ENCODE measurements at regions not wholly inside any gene's neighbourhood (a gene's known extent, or its start where the extent isn't known, plus 50 kb on each side); places are given as distances from the start of the nearest gene placed in this dataset.

DNA sequence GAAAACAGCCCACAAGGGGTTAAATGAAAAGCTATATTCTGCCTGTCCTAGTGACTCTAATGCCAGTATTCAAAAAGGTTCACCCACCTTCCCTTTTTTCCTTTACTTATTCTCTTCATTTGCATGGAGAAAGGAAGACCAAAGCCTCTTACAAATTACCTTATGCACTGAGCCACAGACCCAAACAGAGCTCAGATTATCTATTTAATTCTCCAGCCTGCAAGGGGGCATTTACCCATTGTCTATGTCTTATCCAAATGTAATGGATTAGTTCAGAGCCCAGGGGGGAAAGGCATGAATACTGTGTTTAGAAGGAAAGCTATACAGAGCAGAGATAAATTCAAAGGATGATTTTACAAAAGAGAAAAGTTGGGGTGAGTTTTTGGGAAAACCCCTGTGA lies 388.5 kb downstream of the OMA1 start:
- POLR2A ChIA-PET: no interaction called here
- CTCF ChIA-PET (ENCODE audit: low intra/inter-chr PET ratio): no interaction called here
- ATAC-seq (no peak), FAIRE-seq (no peak), DNase-seq (ENCODE audit: extremely low read depth in 1 of 4, low spot score in 3 of 4) (no peak)
- Histone ChIP-seq H3K4me1 (replicated peaks in 1 of 2; ENCODE audit: control insufficient read depth in 2 of 2, insufficient read depth in 2 of 2, low read length in 2 of 2) (no peaks in the 10 kb centered on the region), H3K27me3 (ENCODE audit: control insufficient read depth in 2 of 2, insufficient read depth in 2 of 2, low read length in 2 of 2) (no peaks in the 10 kb centered on the region), H3K9ac (ENCODE audit: insufficient read depth in 1 of 2, low read depth in 2 of 2, low read length in 2 of 2) (no peak overlapping the region), H3K4me3 (no peak overlapping the region), H4K20me1 (replicated peaks; ENCODE audit: control insufficient read depth, insufficient read depth, low read length) (no peaks in the 10 kb centered on the region), H3K79me2 (ENCODE audit: control insufficient read depth, insufficient read depth, low read length) (no peaks in the 10 kb centered on the region), H3K4me2 (ENCODE audit: insufficient read depth, low read length) (no peak overlapping the region), H2AFZ (ENCODE audit: low read depth, low read length) (no peak overlapping the region), H3K9me3 (replicated peaks; ENCODE audit: control insufficient read depth, insufficient read depth, low read depth, low read length) (no peaks in the 10 kb centered on the region), H3K9me1 (ENCODE audit: control insufficient read depth, insufficient read depth, low read length) (no peaks in the 10 kb centered on the region), H3K27ac (ENCODE audit: extremely low read depth, low read depth, low read length) (no peak overlapping the region), H3K36me3 (ENCODE audit: control insufficient read depth, insufficient read depth, low read length) (no peaks in the 10 kb centered on the region)
- TF ChIP-seq MCM5 (IDR thresholded peaks at IDR 0.05; ENCODE audit: low read depth): no peak
- no TSS peak for BruUV-seq (replicated peaks)
- intact Hi-C loops (cut with micrococcal nuclease): loop anchor here (5.0 kb wide), 1 partner anchor 389 kb away; the partner anchor contains the start of gene OMA1
- in situ Hi-C loops (cut with MboI): no loop called here

GRCh38 chr1:58157256-58157655 lies 389.3 kb downstream of the OMA1 start:
- 0% methylated on average over 4 of the region's 4 CpGs for WGBS (ENCODE audit: insufficient coverage, low coverage, missing lambda C conversion rate)
- Histone ChIP-seq H3K4me2 (ENCODE audit: insufficient read depth, low read length) (no peak overlapping the region), H3K9me1 (ENCODE audit: control insufficient read depth, insufficient read depth, low read length) (no peaks in the 10 kb centered on the region), H3K4me3 (no peak overlapping the region), H3K79me2 (ENCODE audit: control insufficient read depth, insufficient read depth, low read length) (no peaks in the 10 kb centered on the region), H4K20me1 (replicated peaks; ENCODE audit: control insufficient read depth, insufficient read depth, low read length) (no peaks in the 10 kb centered on the region), H3K4me1 (replicated peaks in 1 of 2; ENCODE audit: control insufficient read depth in 2 of 2, insufficient read depth in 2 of 2, low read length in 2 of 2) (no peaks in the 10 kb centered on the region), H3K9ac (ENCODE audit: insufficient read depth in 1 of 2, low read depth in 2 of 2, low read length in 2 of 2) (no peak overlapping the region), H3K27me3 (ENCODE audit: control insufficient read depth in 2 of 2, insufficient read depth in 2 of 2, low read length in 2 of 2) (no peaks in the 10 kb centered on the region), H3K27ac (ENCODE audit: extremely low read depth, low read depth, low read length) (no peak overlapping the region), H3K36me3 (ENCODE audit: control insufficient read depth, insufficient read depth, low read length) (no peaks in the 10 kb centered on the region), H2AFZ (ENCODE audit: low read depth, low read length) (no peak overlapping the region), H3K9me3 (replicated peaks; ENCODE audit: control insufficient read depth, insufficient read depth, low read depth, low read length) (no peaks in the 10 kb centered on the region)
- no peak for FAIRE-seq
- DNase-seq (ENCODE audit: extremely low read depth in 1 of 4, low spot score in 3 of 4): no peak
- no peak for ATAC-seq
- in situ Hi-C loops (cut with MboI): no loop called here
- ChIA-PET CTCF (ENCODE audit: low intra/inter-chr PET ratio) (no interaction called here), POLR2A (no interaction called here)
- intact Hi-C loops (cut with micrococcal nuclease): loop anchor here (5.0 kb wide), 1 partner anchor 390 kb away; the partner anchor contains the start of gene OMA1
- no TSS peak for BruUV-seq (replicated peaks)
- TF ChIP-seq KDM5B (IDR thresholded peaks at IDR 0.05; ENCODE audit: insufficient replicate concordance, low read depth, low read length): no peak
- no peak for TF ChIP-seq HNRNPH1 (optimal IDR thresholded peaks at IDR 0.05; ENCODE audit: low read depth, low read length)
- TF ChIP-seq ARNT (IDR thresholded peaks at IDR 0.05): no peak
- TF ChIP-seq ZNF561 (CRISPR knock-in tag; conservative IDR thresholded peaks at IDR 0.05): no peak
- no peak for TF ChIP-seq DNMT1 (IDR thresholded peaks at IDR 0.05)
- TF ChIP-seq FUS (optimal IDR thresholded peaks at IDR 0.05; ENCODE audit: low read depth, low read length): no peak
- TF ChIP-seq ZBTB17 (CRISPR knock-in tag; IDR thresholded peaks at IDR 0.05): no peak
- TF ChIP-seq ZBTB40 (IDR thresholded peaks at IDR 0.05): no peak
- TF ChIP-seq ZBTB40 (CRISPR knock-in tag; IDR thresholded peaks at IDR 0.05): no peak

All from K562 (cell line).